KMS-11 (cell line): ENCODE measurements at regions not wholly inside any gene's neighbourhood (a gene's known extent, or its start where the extent isn't known, plus 50 kb on each side); places are given as distances from the start of the nearest gene placed in this dataset.

Source experiments
- H2AFZ ChIP-seq: fragments of 200-600 bp; sonication (generic); 2 replicates; pipeline ENCODE4 v1.6.1; 2016; ENCODE audit warnings: antibody characterized with exemption, mixed run types, low read depth
- H3K27ac ChIP-seq: fragments of 200-600 bp; sonication (generic); 2 replicates; pipeline ENCODE4 v1.6.1; 2016; ENCODE audit warnings: mild to moderate bottlenecking, mixed run types
- H3K27me3 ChIP-seq: fragments of 200-600 bp; sonication (generic); 2 replicates; pipeline ENCODE4 v1.6.1; 2017; ENCODE audit warnings: mild to moderate bottlenecking, low read depth, mixed run types, moderate library complexity; ENCODE audit not compliant: insufficient read depth
- H3K36me3 ChIP-seq: fragments of 200-600 bp; sonication (generic); 2 replicates; pipeline ENCODE4 v1.6.1; 2017; ENCODE audit warnings: mild to moderate bottlenecking, mixed run types; ENCODE audit not compliant: insufficient read depth
- H3K4me1 ChIP-seq: fragments of 200-600 bp; sonication (generic); 2 replicates; pipeline ENCODE4 v1.6.1; 2016; ENCODE audit warnings: mild to moderate bottlenecking, low read depth, mixed run types; ENCODE audit not compliant: poor library complexity, severe bottlenecking
- H3K4me2 ChIP-seq: fragments of 200-600 bp; sonication (generic); 2 replicates; pipeline ENCODE4 v1.7.0; 2016; ENCODE audit warnings: mild to moderate bottlenecking, mixed run types
- H3K4me3 ChIP-seq: fragments of 200-600 bp; sonication (generic); IDR thresholded peaks from 2 replicates; pipeline ENCODE4 v1.6.1; 2017; ENCODE audit warnings: low read depth, low read length, mixed read lengths; ENCODE audit not compliant: insufficient read depth
- H3K79me2 ChIP-seq: fragments of 200-600 bp; sonication (generic); 2 replicates; pipeline ENCODE4 v1.6.1; 2016; ENCODE audit warnings: low read depth, mixed run types; ENCODE audit not compliant: insufficient read depth
- H3K9ac ChIP-seq: fragments of 200-600 bp; sonication (generic); 2 replicates; pipeline ENCODE4 v1.6.1; 2016; ENCODE audit warnings: mild to moderate bottlenecking, mixed run types
- H4K20me1 ChIP-seq: fragments of 200-600 bp; sonication (generic); 2 replicates; pipeline ENCODE4 v1.6.1; 2016; ENCODE audit warnings: mild to moderate bottlenecking, mixed run types; ENCODE audit not compliant: insufficient read depth
- TF ChIP-seq, protein P1 (sequence below): fragments of 200-600 bp; sonication (generic); conservative IDR thresholded peaks from 2 replicates; pipeline ENCODE4 v1.6.1; 2017; ENCODE audit warnings: low read depth, mild to moderate bottlenecking, antibody characterized with exemption, low read length, moderate library complexity, mixed read lengths

DNA sequence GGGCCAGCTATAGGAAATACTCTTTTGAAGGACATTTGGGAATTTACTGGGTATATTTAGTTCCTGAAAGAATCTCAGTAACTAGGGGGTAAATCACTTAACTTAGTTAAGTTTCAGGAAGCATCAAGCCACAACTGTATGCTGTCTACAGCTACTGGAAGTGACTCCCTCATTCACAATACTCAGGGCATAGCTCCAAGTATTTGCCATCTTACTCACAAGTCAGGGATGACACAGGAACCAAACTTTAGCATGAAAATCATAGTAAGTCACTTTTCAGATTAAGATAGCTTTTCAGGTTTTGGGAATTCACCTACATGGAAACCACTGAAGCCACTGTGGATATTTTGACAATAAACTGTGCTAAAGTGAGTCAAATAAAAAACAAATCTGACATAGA, 242.4 kb upstream of the ATP10B start:
- H4K20me1 ChIP-seq = no peaks in the 10 kb centered on the region
- no peak overlapping the region for H3K4me3 ChIP-seq
- no peaks in the 10 kb centered on the region for H3K27me3 ChIP-seq
- TF ChIP-seq, protein P1, sequence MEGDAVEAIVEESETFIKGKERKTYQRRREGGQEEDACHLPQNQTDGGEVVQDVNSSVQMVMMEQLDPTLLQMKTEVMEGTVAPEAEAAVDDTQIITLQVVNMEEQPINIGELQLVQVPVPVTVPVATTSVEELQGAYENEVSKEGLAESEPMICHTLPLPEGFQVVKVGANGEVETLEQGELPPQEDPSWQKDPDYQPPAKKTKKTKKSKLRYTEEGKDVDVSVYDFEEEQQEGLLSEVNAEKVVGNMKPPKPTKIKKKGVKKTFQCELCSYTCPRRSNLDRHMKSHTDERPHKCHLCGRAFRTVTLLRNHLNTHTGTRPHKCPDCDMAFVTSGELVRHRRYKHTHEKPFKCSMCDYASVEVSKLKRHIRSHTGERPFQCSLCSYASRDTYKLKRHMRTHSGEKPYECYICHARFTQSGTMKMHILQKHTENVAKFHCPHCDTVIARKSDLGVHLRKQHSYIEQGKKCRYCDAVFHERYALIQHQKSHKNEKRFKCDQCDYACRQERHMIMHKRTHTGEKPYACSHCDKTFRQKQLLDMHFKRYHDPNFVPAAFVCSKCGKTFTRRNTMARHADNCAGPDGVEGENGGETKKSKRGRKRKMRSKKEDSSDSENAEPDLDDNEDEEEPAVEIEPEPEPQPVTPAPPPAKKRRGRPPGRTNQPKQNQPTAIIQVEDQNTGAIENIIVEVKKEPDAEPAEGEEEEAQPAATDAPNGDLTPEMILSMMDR = no peak
- no peaks in the 10 kb centered on the region for H3K36me3 ChIP-seq
- H3K4me2 ChIP-seq = no peak overlapping the region
- no peaks in the 10 kb centered on the region for H3K79me2 ChIP-seq
- H3K27ac ChIP-seq = no peak overlapping the region
- H2AFZ ChIP-seq = no peak overlapping the region
- no peaks in the 10 kb centered on the region for H3K4me1 ChIP-seq
- H3K9ac ChIP-seq = no peak overlapping the region

DNA sequence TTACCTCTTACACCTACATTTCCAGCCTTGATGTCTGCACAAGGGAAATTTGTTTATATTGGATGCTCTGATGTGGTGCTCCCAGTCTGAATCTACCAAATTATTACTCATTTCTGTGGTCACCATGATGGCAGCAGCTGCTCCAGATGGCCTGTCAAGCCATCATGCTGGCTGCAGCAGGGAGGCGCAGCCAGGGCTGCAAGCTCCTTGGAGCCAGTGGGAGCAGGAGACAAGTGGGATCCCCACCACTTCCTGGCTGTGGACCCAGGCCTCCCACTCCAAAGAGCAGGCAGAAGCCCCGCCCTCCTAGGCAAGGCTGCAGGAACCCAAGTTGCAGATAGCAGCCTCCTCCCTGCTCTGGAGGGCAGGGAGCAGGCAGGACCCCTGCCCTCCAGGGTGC, 241.1 kb upstream of the ATP10B start:
- no peaks in the 10 kb centered on the region for H3K36me3 ChIP-seq
- no peak overlapping the region for H3K27ac ChIP-seq
- no peak overlapping the region for H3K4me3 ChIP-seq
- H3K27me3 ChIP-seq = no peaks in the 10 kb centered on the region
- H3K9ac ChIP-seq = no peak overlapping the region
- TF ChIP-seq, protein P1 = no peak
- no peak overlapping the region for H3K4me2 ChIP-seq
- no peaks in the 10 kb centered on the region for H4K20me1 ChIP-seq
- no peak overlapping the region for H2AFZ ChIP-seq
- no peaks in the 10 kb centered on the region for H3K79me2 ChIP-seq
- H3K4me1 ChIP-seq = no peaks in the 10 kb centered on the region

DNA sequence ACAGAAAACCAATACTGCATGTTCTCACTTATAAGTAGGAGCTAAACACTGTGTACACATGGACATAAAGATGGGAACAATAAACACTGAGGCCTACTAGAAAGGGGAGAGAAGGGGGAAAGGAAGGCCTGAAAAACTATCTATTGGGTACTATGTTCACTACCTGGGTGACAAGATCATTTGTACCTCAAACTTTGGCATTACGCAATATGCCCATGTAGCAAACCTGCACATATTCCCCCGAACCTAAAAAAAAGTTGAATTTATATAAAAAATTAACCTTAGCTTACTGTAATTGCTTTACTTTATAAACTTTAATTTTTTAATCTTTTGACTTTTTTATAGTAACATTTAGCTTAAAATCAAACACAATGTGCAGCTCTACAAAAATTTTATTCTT, 237.6 kb upstream of the ATP10B start:
- H3K27ac ChIP-seq = no peak overlapping the region
- H3K79me2 ChIP-seq = no peaks in the 10 kb centered on the region
- no peak overlapping the region for H2AFZ ChIP-seq
- no peaks in the 10 kb centered on the region for H3K4me1 ChIP-seq
- H3K4me2 ChIP-seq = no peak overlapping the region
- no peaks in the 10 kb centered on the region for H3K27me3 ChIP-seq
- no peaks in the 10 kb centered on the region for H3K36me3 ChIP-seq
- H4K20me1 ChIP-seq = no peaks in the 10 kb centered on the region
- TF ChIP-seq, protein P1 = no peak
- H3K4me3 ChIP-seq = no peak overlapping the region
- no peak overlapping the region for H3K9ac ChIP-seq

DNA sequence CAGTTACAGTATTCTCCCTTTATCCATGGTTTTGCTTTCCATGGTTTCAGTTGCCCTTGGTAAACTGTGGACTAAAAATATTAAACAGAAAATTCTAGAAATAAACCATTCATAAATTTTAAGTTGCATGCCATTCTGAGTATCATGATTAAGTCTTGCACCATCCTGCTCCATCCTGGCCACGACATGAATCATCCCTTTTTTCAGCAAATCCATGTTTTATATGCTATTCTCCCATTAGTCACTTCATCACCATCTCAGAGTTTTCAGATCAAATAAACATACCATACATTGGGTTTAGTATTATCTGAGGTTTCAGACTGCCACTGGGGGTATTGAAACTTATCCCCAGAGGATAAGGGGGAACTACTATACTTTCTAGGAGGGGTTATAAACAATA, 234.4 kb upstream of the ATP10B start:
- H3K4me1 ChIP-seq = no peaks in the 10 kb centered on the region
- TF ChIP-seq, protein P1 = no peak
- H3K79me2 ChIP-seq = no peaks in the 10 kb centered on the region
- no peak overlapping the region for H2AFZ ChIP-seq
- H3K4me3 ChIP-seq = no peak overlapping the region
- H3K27me3 ChIP-seq = no peaks in the 10 kb centered on the region
- no peaks in the 10 kb centered on the region for H3K36me3 ChIP-seq
- H3K27ac ChIP-seq = no peak overlapping the region
- H4K20me1 ChIP-seq = no peaks in the 10 kb centered on the region
- no peak overlapping the region for H3K4me2 ChIP-seq
- no peak overlapping the region for H3K9ac ChIP-seq

DNA sequence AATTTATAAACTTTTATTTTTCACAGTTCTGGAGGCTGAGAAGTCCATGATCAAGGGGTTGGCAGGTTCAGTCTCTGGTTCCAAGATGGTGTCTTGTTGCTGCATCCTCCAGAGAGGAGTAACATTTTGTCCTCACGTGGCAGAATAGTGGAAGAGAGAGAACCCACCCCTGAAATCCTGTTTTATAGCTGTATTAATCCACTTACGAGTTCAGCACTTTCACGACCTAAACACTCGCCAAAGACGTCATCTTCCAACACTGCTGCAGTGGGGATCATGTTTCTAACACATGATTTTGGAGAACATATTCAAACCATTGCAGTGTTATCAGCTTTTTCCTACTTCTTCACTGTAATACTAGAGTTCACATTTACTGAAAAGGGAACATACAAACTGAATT, 233.0 kb upstream of the ATP10B start:
- Histone ChIP-seq H3K4me1 (no peaks in the 10 kb centered on the region), H2AFZ (no peak overlapping the region), H3K36me3 (no peaks in the 10 kb centered on the region), H3K27me3 (no peaks in the 10 kb centered on the region), H3K9ac (no peak overlapping the region), H4K20me1 (no peaks in the 10 kb centered on the region), H3K79me2 (no peaks in the 10 kb centered on the region), H3K4me2 (no peak overlapping the region), H3K27ac (no peak overlapping the region), H3K4me3 (no peak overlapping the region)
- TF ChIP-seq, protein P1 = no peak
